ENCODE measurements at regions not wholly inside any gene's neighbourhood (a gene's known extent, or its start where the extent isn't known, plus 50 kb on each side); places are given as distances from the start of the nearest gene placed in this dataset.

DNA sequence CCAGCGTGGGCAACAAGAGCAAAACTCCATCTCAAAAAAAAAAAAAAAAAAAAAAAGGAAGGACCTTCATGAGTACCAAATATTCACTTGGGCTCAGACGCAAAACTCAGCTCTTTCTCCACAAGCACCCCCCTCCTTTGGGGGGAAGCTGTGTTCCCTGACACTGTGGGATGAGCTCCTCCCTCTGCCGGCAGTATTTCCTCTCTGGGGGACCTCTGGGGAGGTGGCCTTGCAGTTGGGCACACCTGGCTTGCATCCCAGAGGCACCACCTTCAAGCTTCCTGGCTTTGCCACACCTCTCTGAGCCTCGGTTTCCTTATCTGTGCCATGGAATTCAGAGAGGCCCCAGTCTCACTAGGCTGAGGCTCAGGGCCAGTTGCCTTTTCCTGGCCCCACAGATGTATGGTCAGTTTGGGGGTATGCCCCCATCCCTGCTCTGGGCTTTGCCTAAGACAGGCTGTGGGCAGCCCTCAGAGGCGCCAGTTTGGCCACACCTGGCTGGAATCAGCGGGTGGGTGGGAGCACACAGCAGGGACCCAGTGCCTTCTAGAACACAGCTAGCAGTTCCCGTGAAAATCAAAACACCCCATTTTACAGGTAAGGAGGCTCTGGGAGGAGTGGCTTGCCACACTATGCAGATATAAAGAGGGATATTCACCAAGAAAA, 157.5 kb upstream of the IER5L start:
- peak overlapping the region; percentile 85 to 97 for H3K27ac ChIP-seq
- TF ChIP-seq, protein P1, sequence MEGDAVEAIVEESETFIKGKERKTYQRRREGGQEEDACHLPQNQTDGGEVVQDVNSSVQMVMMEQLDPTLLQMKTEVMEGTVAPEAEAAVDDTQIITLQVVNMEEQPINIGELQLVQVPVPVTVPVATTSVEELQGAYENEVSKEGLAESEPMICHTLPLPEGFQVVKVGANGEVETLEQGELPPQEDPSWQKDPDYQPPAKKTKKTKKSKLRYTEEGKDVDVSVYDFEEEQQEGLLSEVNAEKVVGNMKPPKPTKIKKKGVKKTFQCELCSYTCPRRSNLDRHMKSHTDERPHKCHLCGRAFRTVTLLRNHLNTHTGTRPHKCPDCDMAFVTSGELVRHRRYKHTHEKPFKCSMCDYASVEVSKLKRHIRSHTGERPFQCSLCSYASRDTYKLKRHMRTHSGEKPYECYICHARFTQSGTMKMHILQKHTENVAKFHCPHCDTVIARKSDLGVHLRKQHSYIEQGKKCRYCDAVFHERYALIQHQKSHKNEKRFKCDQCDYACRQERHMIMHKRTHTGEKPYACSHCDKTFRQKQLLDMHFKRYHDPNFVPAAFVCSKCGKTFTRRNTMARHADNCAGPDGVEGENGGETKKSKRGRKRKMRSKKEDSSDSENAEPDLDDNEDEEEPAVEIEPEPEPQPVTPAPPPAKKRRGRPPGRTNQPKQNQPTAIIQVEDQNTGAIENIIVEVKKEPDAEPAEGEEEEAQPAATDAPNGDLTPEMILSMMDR (IDR thresholded peaks at IDR 0.05): no peak
- no peak for DNase-seq (ENCODE audit: low spot score)
- H3K4me3 ChIP-seq: no peak overlapping the region

DNA sequence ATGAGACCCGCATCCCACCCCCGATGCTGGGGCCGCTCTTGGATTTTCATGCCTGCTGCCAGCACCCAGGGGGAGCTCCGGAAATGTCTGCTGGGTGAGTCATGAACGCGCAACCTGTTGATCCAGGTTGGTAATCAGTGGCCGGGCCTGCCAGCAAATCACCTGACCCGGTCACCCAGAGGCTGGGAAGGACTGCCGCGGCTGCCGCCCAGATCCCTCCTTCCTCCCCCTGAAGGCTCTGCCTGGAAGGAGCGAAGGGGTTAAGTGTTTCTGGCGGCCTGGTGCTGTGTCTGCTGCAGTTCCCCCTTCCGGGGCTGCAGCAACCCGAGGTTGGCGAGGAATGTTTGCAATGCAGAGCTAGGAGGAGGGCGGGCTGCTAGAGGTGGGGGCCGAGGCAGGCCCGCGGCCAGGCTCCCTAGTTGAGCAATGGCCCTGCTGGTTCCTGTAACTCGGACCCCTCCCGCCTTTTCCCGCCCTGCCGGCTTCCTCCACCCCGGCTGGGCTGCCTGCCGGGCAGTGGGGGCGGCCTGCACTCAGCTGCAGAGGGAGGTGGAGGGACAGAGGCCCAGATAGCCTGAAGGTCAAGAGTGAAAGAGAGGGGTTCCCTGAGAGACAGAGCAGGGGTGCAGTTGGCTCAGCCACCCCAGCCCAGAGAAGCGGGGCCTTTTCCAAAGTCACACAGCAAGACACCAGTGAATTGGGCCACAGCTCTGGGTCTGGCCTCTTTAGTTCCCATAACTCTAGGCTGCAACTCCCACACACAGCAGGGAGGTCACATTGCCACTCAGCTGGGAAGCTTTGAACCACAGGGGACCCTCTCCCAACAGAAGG, 156.3 kb upstream of the IER5L start:
- DNase-seq (ENCODE audit: low spot score): peak; percentile 94
- Histone ChIP-seq H3K4me3 (peak overlapping the region; percentile 62), H3K27ac (peak overlapping the region; percentile 85 to 97)
- TF ChIP-seq, protein P1 (IDR thresholded peaks at IDR 0.05): no peak

DNA sequence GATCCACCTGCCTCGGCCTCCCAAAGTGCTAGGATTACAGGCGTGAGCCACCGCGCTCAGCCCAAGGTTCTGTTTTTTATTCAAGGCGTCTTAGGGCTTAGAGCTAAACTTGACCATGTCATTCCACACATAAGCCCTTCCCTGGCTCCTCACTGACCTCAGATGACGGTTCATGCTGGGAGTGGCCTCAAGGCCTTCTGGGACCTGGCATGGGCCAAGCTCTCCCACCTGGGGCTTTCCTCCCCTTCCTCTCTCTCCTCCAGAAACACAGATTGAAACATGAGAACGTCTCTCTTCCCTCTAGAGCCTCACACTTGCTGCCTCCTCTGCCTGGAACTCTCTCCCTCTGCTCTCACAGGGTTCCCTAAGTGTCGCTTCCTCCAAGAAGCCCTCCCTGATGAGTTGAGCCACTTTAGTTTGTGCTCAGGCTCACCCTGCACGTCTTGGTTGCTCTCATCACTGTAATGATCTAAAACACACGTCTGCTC, 155.6 kb upstream of the IER5L start:
- Histone ChIP-seq H3K4me3 (peak overlapping the region; percentile 62), H3K27ac (peak overlapping the region; percentile 85 to 97)
- TF ChIP-seq, protein P1 (IDR thresholded peaks at IDR 0.05): no peak
- peak; percentile 78 for DNase-seq (ENCODE audit: low spot score)

DNA sequence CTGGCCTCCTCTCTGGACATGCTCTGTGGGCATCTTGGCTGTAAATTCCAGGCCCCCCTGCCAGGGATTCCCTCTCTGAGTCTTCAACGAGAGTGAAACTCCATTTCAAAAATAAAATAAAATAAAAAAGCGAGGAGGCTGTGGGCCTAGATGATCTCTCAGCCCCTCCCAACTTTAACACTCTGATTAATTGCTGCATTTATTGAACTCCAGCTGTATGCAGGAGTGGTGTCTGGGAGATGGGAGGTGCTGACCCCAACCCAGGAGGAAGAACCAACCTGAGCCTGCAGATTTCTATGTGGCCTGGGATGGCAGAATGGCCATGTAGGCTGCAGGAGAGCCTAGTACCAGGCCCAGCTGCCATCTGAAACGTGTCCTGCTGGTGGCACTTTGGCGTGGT, 154.5 kb upstream of the IER5L start:
- Histone ChIP-seq H3K27ac (peak overlapping the region; percentile 17 to 84), H3K4me3 (no peak overlapping the region)
- TF ChIP-seq, protein P1 (IDR thresholded peaks at IDR 0.05): no peak
- DNase-seq (ENCODE audit: low spot score): no peak

DNA sequence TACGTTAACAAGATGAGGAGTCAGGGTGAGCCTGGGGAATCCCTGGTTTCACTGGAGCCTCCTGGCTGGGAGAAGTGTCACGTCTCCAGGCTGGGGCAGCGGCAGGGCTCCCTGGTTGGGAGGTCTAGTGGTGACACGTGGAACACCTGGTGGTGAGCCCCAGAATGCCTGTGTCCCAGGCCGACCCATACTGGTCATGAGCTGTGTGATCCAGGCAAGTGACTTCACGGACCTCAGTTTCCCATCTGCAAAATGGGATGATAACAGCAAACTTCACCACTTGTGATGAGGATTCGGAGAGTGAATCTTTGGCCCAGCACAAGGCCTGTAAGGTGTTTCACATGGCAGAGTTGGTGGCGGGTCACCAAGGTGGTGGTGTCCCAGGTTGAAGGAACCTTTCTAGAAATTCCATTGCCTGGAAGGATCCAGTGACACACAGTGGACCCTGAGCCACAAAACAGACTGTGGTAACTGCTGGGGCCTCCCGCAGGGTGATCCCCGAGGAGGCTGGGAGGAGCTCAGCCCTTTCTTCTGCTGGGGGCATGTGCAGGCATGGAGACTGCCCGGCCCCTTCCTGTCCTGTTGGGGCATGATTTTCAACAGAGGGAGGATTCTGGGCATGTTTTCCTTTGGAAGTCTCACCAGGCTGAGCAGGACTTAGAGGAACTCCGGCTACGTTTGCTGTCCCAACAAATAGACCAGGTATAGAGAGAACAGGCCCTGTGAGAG, 153.9 kb upstream of the IER5L start:
- DNase-seq (ENCODE audit: low spot score): no peak
- Histone ChIP-seq H3K4me3 (no peak overlapping the region), H3K27ac (peak overlapping the region; percentile 17 to 84)
- TF ChIP-seq, protein P1 (IDR thresholded peaks at IDR 0.05): no peak

DNA sequence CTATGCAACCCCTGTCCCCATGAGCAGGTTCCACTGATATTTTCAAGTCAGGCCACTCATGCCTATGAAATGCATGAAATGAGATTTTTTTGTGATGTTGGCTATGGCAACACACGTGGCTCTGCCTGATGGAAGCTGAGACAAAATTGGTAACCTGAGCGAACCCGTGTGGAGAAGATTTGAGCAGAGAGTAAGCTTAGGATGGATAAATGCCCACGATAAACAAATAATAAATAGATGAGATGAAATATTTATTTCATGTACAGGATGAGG, 153.4 kb upstream of the IER5L start:
- TF ChIP-seq, protein P1 (IDR thresholded peaks at IDR 0.05): no peak
- peak overlapping the region; percentile 33 to 84 for H3K27ac ChIP-seq
- DNase-seq (ENCODE audit: low spot score): no peak

More for the DNA sequence above, 153.4 kb upstream of the IER5L start:
- no peak overlapping the region for H3K4me3 ChIP-seq

Measured in coronary artery (tissue), 2 donors.